HG03378 (cell line): ENCODE measurements at regions not wholly inside any gene's neighbourhood (a gene's known extent, or its start where the extent isn't known, plus 50 kb on each side); places are given as distances from the start of the nearest gene placed in this dataset.
"Not testable (repeated sequence)": the region's sequence is repeated elsewhere in the genome, so short reads cannot be mapped to it uniquely, and the experiment has no call there.

Source experiments
- ATAC-seq: cut with Tn5 transposase; IDR thresholded peaks from one replicate; pipeline ENCODE4 v1.9.1; 2021; ENCODE audit warnings: mild to moderate bottlenecking, moderate library complexity; ENCODE audit not compliant: unreplicated experiment

GRCh38 chrX:46173159-46173558 is 372.1 kb downstream of the ZNF674 start:
- no peak for ATAC-seq

DNA sequence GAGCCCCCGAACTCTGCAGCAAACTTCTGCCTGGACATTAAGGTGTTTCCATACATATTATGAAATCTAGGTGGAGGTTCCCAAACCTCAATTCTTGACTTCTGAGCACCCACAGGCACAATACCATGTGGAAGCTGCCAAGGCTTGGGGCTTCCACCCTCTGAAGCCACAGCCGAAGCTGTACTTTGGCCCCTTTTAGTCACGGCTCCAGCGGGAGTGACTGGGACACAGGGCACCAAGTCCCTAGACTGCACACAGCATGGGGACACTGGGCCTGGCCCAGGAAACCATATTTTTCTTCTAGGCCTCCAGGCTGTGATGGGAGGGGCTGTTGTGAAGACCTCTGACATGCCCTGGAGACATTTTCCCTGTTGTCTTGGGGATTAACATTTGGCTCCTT is 373.8 kb downstream of the ZNF674 start:
- ATAC-seq = not testable (repeated sequence)

DNA sequence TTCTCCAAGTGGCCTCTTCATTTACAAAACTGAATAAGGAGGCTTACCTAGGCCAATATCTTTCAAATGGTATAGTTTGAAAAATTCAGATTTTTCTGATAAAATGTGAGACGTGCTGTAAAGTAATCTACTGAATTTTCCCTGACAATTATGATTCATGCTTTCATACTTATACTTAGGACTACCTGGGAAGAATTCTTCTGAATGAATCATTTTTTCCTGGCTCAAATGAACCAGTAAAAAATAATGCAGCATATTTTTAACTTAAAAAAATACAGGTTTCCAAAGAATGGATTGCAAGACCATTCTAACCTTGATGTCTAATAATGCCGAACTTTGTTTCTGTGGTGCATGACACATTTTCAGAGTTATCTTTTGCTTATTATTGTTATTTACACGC is 375.4 kb downstream of the ZNF674 start:
- ATAC-seq = no peak

GRCh38 chrX:46168254-46168653 is 377.0 kb downstream of the ZNF674 start:
- ATAC-seq = no peak

DNA sequence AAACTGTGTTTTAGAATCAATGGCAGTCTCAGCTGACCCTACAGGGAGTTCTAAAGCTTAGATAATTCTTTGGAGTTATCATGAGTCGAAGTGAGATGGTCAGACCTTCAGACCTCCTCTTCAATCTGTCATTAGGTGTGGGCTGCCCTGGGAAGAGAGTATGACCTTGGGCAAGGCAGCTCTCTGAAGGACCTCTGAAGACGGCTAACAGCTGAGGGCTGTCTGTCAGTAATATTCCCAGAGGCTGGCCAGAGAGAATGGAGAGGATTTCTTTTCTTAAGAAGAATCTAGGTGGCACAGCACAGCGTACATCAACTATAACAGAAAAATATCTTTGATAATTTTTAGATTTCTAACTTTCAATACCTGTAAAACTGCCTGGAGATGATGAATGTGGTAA is 379.4 kb downstream of the ZNF674 start:
- ATAC-seq = no peak

GRCh38 chrX:46165411-46165810 is 379.8 kb downstream of the ZNF674 start:
- ATAC-seq = no peak

- no peak for ATAC-seq
These were observed 392.5 kb downstream of the ZNF674 start for GRCh38 chrX:46152756-46153155.

- not testable (repeated sequence) for ATAC-seq
These were observed 393.9 kb downstream of the ZNF674 start for GRCh38 chrX:46151332-46151731.

DNA sequence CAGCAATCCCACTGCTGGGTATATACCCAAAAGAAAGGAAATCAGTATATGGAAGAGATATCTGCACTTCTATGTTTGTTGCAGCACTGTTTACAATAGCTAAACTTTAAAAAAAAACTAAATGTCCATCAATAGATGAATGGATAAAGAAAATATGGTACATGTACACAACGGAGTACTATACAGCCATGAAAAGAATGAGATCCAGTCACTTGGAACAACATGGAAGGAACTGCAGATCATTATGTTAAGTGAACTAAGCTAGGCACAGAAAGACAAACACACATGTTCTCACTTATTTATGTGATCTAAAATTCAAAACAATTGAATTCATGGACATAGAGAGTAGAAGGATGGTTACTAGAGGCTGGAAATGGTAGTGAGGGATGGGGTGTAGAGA is 400.7 kb downstream of the ZNF674 start:
- ATAC-seq = no peak

GRCh38 chrX:46140272-46140671 is 404.9 kb downstream of the ZNF674 start:
- ATAC-seq = no peak

GRCh38 chrX:46130247-46130646 is 415.0 kb downstream of the ZNF674 start:
- ATAC-seq = no peak

- no peak for ATAC-seq
These were observed 420.1 kb downstream of the ZNF674 start for GRCh38 chrX:46125111-46125510.

DNA sequence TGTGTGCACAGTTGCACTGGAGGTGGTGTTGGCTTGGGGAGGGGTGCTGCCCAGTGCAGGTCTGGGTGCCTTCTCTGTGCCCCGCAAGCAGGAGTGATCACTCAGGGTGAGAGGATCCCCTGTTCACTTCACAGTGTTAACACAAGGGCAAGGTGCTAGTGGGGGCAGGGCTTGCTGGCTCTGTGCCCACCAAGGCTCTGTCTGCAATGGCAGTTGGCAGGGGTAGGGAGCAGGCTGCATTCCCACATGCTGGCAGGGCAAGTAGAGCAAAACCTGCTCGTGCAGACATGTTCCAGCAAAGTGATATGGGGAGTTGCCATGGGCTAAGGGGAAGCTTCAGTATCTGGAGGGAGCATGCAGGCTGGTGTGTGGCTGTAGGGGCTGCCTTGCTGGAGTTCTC is 428.0 kb downstream of the ZNF674 start:
- no peak for ATAC-seq

- not testable (repeated sequence) for ATAC-seq
These were observed 457.9 kb downstream of the ZNF674 start for GRCh38 chrX:46087310-46087709.

GRCh38 chrX:46080121-46080520 is 465.1 kb downstream of the ZNF674 start:
- ATAC-seq = not testable (repeated sequence)

DNA sequence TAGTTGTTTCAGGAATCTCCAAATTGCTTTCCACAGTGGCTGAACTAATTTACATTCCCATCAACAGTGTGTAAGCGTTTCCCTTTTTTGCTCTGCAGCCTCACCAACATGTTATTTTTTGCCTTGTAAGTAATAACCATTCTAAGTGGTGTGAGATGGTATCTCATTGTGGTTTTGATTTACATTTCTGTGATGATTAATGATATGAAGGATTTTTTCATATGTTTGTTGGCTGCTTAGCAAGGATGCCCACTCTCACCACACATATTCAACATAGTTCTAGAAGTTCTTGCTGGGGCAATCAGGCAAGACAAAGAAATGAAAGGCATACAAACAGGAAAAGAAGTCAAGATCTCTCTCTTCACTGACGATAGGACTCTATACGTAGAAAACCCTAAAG is 472.4 kb downstream of the ZNF674 start:
- no peak for ATAC-seq

- ATAC-seq = no peak
These were observed 472.8 kb downstream of the ZNF674 start for GRCh38 chrX:46072372-46072771.

- no peak for ATAC-seq
These were observed 474.8 kb downstream of the ZNF674 start for GRCh38 chrX:46070421-46070820.

DNA sequence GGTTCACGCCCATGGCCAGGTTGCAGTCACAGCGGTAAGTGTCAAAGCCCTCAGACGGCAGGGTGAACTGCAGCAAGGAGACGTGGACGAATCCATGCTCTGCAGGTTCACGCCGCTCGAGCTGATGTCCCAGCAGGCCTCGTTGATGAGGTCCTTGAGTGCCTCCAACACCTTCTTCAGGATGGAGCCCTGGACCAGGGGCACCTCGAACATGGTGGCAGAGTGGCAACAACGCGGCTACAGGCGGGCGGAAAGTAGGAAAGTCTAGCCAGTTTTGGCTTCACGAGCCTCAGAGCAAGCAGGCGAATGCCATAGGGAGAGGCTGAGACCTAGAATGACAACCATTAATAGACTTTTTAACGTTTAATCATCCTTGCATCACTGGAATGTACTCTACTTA is 485.9 kb downstream of the ZNF674 start:
- no peak for ATAC-seq

DNA sequence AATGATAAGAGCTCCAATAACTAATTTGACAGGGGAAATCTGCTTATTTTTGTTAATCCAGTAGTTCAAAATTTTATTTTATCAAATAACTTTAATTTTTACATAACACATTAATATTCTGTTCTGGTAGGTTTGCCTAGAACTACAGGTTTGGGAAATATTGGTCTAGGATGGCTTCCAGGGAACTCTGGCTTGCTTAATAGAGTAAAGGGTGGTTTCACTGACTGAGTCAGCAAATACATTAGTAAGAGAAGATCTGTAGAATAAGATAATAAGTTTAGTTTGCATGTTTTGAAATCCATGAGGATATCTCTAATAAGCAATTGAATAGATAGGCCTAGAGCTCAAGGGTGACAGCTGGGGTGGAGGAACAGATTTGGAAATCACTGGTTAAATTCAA is 500.7 kb downstream of the ZNF674 start:
- no peak for ATAC-seq

DNA sequence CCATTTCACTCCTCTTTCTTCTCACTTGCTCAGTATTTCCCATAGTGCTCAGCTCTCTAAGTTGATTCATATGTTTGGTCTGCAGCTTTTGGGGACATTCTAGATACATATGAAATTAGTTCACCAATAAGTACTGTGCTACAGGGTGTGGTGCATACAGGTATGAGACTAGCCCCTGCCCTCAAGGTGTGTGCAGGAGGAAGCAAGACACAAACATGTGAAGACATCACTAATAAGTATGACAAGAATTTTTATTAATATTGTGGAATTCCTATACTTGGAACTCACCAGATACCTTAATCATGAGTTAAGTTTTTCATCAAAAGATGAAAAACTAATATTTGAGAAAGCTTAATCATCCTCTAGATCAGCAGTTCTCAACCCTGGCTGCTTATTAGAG is 505.2 kb downstream of the ZNF674 start:
- ATAC-seq = no peak

DNA sequence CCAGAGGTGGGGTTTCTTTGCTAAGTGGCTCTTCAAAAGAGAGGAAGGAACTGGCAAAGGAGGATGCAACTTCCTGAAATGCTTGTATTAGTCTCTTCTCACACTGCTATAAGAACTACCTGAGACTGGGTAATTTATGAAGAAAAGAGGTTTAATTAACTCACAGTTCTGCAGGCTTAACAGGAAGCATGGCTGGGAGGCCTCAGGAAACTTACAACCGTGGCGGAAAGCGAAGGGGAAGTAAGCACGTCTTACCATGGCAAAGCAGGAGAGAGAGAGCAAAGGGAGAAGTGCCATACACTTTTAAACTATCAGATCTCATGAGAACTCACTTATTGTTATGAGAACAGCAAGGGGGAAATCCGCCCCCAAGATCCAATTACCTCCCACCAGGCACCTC is 505.7 kb downstream of the ZNF674 start:
- no peak for ATAC-seq

DNA sequence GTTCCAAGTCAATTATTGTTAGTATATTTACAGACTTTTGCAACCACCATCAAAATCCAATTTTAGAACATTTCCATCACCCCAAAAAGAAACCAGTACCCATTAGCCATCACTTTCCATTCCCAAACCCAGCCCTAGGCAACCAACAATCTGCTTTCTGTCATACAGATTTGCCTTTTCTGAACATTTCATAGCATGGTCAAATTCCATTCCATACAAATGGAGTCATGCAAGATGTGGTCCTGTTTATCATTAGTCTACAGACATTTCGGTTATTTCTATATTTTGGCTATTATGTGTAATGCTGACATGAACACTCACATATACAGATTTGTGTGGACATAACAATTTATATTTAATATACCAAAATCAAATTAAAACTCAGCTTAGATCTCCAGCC is 508.7 kb downstream of the ZNF674 start:
- ATAC-seq = no peak

- no peak for ATAC-seq
These were observed 510.4 kb downstream of the ZNF674 start for GRCh38 chrX:46034868-46035267.
